GM12878 (cell line): ENCODE measurements at regions not wholly inside any gene's neighbourhood (a gene's known extent, or its start where the extent isn't known, plus 50 kb on each side); places are given as distances from the start of the nearest gene placed in this dataset.

Source experiments
- CTCF ChIP-seq, 3 experiments: IDR thresholded peaks in 2 of 3; conservative IDR thresholded peaks in 1 of 3; 2 replicates each; pipeline ENCODE4 v1.5.1; 2011; ENCODE audit warnings: low read depth in 3 of 3, low read length in 3 of 3, mild to moderate bottlenecking in 3 of 3, control low read depth in 2 of 3, moderate library complexity in 2 of 3, inconsistent platforms in 1 of 3, mixed read lengths in 1 of 3; ENCODE audit not compliant: control insufficient read depth in 2 of 3, insufficient read depth in 1 of 3; ENCODE audit errors: extremely low read depth in 1 of 3
- GABPA ChIP-seq: IDR thresholded peaks from 2 replicates; pipeline ENCODE4 v1.6.1; 2014; ENCODE audit warnings: antibody characterized with exemption, low read depth, mild to moderate bottlenecking, inconsistent platforms
- HDAC2 ChIP-seq: fragments of 200-600 bp; sonication (generic); IDR thresholded peaks from 2 replicates; pipeline ENCODE4 v1.6.1; 2017
- KDM1A ChIP-seq: fragments of 200-600 bp; sonication (generic); IDR thresholded peaks from 2 replicates; pipeline ENCODE4 v1.6.1; 2016; ENCODE audit warnings: borderline replicate concordance
- MTA3 ChIP-seq: IDR thresholded peaks from 2 replicates; pipeline ENCODE4 v1.6.1; 2012; ENCODE audit warnings: low read length, inconsistent platforms, borderline replicate concordance
- NR2C1 ChIP-seq: fragments of 450-650 bp; IDR thresholded peaks from 2 replicates; pipeline ENCODE4 v1.6.1; 2017; ENCODE audit warnings: antibody characterized with exemption, mild to moderate bottlenecking, moderate library complexity
- SUZ12 ChIP-seq: fragments of 200-600 bp; sonication (generic); IDR thresholded peaks from one replicate; pipeline ENCODE4 v1.6.1; 2018; ENCODE audit warnings: antibody characterized with exemption, mild to moderate bottlenecking; ENCODE audit not compliant: unreplicated experiment
- TCF7 ChIP-seq: IDR thresholded peaks from 2 replicates; pipeline ENCODE4 v1.6.1; 2014; ENCODE audit warnings: antibody characterized with exemption, borderline replicate concordance
- ZZZ3 ChIP-seq: IDR thresholded peaks from 2 replicates; pipeline ENCODE4 v1.6.1; 2011; ENCODE audit warnings: low read depth; ENCODE audit not compliant: control insufficient read depth, insufficient read length

- TF ChIP-seq GABPA (no peak), SUZ12 (no peak), TCF7 (no peak), MTA3 (no peak), KDM1A (no peak), NR2C1 (no peak), ZZZ3 (no peak), CTCF (IDR thresholded peaks at IDR 0.05 in 2 of 3, conservative IDR thresholded peaks at IDR 0.05 in 1 of 3; ENCODE audit: control insufficient read depth in 2 of 3, extremely low read depth in 1 of 3, insufficient read depth in 1 of 3, low read depth in 3 of 3, low read length in 3 of 3) (no peak), HDAC2 (no peak)
Observed at GRCh38 chr5:17802256-17802655, 168.0 kb downstream of the TAF11L14 start.
